Myocyte (in vitro differentiated cells): ENCODE measurements at regions not wholly inside any gene's neighbourhood (a gene's known extent, or its start where the extent isn't known, plus 50 kb on each side); places are given as distances from the start of the nearest gene placed in this dataset.
"Not testable (repeated sequence)": the region's sequence is repeated elsewhere in the genome, so short reads cannot be mapped to it uniquely, and the experiment has no call there.

ENCODE experiments used
- DNase-seq: peaks from one replicate; pipeline ENCODE4 v3.0.0-alpha.2; 2012; ENCODE audit warnings: low read depth

DNA sequence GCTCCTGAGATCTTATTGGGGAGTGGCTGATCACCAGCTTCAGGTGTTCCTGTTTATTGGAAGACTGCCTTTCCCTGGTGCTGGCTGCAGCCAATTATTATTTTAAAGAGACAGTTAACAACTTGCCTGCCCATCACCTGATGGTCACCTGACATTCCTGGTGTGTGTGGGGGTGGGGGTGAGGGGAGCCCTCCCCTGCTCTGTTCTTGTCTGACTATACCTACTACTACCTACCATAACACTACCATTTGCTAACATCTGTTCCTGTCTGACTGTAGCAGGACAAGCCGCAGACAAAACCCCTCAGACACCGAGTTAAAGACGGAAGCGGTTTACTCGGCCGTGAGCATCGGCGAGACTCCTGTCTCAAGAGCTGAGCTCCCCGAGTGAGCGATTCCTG lies 54.9 kb upstream of the NBPF3 start:
- DNase-seq: no peak

DNA sequence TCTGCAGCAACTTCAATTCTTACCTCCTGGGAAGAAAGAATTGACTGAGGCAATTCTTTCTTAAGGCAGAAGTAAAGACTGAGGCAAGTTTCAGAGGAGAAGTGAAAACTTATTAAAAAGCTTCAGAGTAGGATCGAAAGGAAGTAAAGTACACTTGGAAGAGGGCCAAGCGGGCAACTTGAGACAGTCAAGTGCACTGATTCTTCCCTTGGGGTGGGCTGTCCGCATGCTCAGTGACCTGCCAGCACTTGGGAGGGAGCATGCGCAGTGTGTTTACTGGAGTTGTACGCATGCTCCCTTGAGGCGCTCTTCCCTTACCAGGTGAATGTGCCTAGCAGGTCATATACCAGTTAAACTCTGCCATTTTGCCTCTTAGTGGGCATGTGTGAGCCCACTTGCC lies 55.3 kb upstream of the NBPF3 start:
- DNase-seq: no peak

DNA sequence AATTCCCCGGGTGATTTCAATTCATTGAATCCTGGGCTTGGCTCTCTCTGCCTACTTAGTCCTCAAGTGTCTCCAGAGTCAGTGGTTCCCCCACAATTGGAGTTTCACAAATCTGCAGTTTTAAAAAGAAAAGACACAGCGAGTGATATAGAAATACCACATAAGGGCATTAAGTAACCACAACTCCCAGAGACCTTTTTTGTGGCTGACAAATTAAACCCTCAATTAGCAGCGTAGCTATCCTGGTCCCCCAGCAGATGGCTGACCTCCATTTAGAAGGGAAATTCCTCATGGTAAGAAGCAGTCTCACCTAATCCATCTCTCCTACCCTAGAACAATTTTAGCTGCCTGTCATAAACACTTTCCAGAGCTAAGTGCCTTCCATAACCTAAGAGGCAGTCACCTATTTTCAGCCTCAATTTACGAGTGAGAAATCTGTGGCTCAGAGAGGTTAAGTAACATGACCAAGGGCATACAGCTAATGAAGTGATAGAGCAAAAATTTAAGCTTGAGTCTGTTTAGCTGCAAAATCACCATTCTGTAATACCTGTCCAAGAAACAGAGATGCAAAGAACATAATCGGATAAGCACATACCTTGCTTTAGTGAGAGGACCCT lies 56.0 kb upstream of the NBPF3 start:
- no peak for DNase-seq

DNA sequence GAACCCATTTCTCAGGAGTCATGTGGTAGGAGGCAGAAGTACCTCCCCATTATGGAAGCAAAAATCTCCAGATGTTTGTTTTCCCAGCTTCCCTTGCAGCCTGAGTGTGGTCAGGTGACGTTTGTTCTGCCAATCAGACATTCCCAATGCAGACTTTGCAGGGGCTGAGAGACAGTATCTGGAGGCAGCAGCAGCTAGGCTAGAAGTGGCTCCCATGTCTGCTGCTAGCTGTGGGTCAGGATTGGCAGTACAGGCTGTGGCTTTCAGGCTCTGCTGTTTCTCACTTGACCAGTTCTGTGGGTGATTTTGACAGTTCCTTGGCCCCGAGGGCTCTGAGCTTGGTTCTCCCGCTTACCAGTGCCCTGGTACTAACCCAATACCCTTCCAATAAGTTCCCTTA lies 58.6 kb upstream of the NBPF3 start:
- no peak for DNase-seq

DNA sequence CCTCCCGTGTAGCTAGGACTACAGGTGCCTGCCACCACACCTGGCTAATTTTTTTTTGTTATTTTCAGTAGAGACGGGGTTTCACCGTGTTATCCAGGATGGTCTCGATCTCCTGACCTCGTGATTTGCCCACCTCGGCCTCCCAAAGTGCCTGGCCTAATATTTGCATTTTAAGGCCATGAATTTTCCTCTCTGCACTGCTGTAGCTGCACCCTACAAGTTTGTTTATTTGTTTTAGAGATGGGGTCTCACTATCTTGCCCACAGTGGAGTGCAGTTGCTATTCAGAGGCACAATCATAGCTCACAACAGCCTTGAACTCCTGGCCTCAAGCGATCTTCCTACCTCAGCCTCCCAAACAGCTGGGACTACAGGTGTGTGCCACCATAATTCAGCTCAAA lies 59.8 kb upstream of the NBPF3 start:
- DNase-seq: not testable (repeated sequence)

DNA sequence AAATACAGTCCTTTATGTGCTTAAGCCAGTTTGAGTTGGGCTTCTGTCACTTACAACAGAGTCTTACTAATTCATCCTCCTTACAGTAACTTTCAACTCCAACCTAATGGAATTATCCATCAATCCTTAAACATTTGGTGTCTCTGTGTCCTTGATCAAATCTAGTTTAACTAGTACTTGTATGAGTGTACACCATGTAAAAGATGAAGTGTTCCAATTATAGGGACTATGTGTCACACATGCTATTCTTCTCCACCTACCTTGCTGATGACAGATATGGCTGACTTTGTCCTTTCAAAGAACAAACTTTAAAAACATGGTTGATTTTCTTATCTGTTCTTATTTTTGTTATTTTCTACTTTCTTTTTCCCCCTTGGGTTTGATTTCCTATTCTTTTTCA lies 60.4 kb upstream of the NBPF3 start:
- no peak for DNase-seq

DNA sequence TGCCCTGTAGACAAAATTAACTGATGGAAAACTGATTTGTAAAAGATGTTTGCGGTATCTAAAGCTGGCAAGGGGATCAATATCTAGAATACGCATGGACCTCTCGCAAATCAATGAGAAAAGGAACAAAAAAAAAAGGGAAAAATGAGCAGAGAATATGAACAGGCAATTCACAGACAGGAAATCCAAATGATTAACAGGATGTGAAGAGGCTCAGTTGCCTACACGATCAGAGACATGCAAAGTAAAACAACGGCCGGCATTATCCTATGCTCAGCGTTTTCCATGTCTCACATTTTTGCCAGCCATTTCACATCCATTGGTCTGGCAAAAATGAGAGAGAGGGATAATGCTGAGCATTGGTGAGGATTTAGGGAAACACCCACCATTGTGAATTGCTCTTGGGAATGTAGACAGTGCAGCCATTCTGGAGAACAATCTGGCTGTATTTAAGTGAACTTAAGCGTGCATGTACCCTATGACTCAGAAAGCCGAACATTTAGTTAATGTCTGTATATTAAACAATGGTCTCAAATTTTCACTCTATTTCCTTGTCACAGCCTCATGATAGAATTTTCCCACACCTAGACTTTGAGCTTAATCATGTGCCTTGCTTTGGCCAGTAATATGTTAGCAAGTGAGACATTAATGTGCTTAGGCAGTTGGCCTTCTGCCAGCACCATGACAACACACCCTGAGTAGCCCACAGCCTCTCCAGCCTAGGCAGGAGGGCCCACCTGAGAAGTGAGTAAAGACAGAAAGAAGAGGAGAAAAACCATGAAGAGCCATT lies 61.0 kb upstream of the NBPF3 start:
- DNase-seq: no peak

DNA sequence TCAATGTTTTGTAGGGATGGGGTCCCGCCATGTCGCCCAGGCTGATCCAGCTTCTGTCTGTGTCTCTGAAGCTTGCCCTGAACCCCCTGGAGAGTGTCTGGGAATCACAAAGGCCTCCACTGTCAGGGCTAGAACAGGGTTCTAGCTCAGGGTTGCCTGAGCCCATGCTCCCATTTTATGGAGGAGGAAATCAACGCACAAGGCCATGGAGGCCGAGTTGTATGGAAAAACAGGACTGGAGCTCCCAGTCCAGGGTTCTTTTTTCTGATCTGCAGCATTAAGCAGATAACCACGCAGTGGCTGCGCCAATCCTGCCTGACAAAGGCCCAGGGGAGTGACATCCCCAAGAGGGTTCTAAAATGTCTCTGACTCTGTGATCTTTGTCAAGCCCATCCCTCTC lies 67.6 kb upstream of the NBPF3 start:
- DNase-seq: no peak

DNA sequence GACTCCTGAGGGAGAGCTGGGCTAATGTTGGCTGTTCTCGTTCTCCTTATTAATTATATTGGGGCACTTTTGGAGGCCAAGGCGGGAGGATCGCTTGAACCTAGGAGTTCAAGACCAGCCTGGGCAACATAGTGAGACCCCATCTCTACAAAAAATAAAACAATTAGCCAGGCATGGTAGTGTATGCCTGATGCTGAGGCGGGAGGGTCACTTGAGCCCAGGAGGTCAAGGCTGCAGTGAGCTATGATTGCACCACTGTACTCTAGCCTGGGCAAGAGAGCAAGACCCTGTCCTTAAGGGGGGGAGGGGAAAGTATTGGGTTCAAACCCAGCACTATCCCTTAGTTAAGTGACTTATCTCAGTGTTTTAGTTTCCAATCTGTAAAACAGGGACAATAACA lies 70.0 kb upstream of the NBPF3 start:
- DNase-seq: no peak

DNA sequence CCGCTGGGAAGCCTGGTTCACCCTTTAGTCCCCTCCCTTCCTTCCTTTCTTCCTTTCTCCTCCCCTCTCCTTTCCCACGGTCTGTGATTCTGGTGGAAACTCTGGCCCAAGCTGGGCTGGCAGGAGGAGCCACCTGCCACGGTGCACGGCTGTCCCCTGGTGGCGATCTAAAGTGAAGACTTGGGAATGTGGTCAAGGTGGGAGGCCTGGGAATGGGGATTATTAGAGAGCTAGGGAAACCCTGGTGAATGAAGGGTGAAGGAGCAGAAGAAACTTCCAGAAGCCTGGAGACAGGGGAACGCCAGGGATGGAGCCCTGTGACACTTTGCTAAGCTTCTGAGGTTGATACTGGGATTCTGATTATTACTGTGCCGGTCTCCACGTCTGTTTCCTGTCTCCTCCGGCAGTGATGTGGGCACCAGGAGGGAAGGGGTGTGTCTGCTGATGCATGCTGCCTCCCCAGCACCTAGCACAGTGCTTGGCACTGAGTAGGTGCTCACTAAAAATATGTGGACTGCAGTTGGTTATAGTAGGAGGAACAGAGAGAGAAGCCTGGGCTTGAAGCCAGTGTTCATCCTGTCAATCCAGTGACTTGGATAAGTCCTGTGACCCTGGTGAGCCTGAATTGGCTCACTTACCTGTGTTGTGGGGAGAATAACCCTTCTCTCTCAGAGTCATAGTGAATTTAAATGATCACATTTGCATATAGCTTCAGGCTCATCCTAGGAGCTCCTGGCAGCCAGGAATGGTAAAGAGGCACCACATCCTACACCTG lies 71.2 kb upstream of the NBPF3 start:
- peak; percentile 81 for DNase-seq

DNA sequence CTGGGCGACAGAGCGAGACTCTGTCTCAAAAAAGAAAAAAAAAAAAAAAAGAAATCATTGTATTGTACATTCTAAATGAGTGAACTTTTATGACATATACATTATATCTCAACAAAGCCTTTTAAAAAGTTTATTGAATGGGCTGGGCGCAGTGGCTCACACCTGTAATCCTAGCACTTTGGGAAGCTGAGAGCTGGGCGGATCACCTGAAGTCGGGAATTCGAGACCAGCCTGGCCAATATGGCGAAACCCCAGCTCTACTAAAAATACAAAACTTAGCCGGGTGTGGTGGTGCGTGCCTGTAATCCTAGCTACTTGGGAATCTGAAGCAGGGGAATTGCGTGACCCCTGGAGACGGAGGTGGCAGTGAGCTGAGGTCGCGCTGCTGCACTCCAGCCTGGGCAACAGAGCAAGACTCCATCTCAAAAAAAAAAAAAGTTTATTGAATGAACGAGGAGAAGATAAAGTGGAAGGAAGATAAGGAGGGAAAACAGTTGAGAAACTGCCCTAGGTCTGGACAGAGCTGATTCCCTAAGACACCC lies 71.9 kb upstream of the NBPF3 start:
- not testable (repeated sequence) for DNase-seq

DNA sequence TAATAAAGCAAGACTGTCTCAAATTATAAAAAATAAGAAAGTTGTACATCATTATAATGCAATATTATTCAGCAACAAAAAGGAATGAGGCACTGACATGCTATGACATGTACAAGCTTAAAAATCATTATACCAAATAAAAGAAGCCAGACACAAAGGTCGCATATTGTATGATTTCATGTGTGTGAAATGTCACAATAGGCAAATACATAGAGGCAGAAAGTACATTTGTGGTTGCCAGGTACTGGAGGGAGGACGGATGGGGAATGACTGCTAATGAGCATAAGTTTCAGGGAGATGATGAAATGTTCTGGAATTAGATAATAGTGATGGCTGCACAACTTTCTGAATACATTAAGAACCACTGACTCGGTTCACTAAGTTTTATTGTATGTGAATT lies 73.6 kb upstream of the NBPF3 start:
- no peak for DNase-seq

DNA sequence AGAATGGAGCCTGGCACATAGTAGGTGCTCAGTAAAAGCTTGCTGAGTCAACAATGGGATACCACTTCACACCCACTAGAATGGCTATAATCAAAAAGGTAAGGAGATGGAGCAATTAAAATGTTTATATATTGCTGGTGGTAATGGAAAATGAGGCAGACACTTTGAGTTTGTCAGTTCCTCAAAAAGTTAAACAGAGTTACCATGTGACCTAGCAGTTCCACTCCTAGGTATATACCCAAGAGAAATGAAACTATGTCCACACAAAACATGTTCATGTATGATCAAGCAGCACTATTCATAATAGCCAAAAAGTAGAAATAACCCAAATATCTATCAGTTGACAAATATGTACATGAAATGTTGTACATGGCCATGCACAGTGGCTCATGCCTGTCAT lies 74.8 kb upstream of the ECE1 start:
- DNase-seq: no peak

DNA sequence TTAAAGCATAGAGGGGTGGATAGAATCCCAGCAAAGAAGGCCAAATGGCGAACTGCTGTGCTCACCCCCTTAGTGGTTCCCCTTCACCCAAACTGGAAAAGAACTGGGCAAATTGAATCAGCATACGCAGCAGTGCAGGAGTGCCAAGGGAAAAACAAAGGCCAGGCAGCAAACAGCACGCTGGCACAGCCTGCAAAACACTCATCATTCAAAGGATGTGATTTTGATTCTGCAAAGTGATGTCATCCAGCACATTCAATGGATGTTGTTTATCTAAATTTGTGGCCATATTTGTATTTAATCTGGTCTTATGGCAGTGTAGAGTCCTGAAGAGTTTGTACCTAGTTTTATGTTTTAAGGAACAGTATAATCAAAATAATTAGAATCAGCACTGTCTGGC lies 71.8 kb upstream of the ECE1 start:
- DNase-seq: no peak

DNA sequence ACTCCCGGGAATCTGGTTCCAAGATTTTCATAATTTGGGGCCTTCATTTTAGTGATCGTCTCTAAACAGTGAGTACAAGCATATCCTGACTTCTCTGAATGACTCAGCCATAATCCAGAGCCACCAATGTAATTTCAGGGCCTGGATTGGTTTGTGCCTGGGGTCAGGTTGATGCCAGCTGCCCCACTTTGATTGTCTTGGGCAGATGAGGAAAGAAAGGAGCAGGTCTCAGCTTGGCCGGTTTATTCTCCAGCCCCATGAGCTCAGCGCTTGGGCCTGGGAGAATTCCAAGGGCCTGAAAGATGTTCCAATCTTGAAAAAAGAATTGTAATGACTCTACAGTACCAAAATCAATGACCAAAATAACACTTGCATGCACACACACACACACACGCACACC lies 71.2 kb upstream of the ECE1 start:
- peak; percentile 18 for DNase-seq

DNA sequence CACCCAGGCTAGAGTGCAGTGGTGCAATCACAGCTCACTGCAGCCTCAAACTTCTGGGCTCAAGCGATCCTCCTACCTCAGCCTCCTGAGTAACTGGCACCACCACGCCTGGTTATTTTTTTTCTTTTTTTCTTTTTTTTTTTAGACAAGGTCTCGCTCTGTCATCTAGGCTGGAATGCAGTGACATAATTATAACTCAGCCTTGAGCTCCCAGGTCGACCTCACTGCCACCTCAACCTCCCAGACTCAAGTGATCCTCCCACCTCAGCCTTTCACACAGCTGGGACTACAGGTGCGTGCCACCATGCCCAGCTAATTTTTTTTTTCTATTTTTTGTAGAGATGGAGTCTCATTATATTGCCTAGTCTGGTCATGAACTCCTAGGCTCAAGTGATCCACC lies 66.9 kb upstream of the ECE1 start:
- no peak for DNase-seq

DNA sequence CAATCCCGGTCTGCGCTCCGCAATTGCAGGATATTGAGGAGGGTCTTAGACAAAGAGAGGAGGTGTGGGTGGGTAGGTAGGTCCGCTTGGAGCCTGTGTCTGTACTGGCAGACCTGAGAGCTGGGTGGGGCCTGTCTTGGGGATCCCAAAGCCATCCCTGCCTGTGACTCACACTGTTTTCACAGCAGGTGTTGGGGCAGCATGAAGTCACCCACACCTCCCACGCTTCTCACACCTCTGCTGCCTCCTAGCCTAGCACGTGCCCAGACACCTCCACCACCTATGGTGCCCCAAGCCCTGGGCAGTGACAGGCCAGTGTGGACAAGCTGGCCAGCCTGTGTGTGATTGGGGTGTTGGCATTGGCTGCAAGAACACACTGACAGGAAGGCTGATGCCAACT lies 65.7 kb upstream of the ECE1 start:
- DNase-seq: no peak

DNA sequence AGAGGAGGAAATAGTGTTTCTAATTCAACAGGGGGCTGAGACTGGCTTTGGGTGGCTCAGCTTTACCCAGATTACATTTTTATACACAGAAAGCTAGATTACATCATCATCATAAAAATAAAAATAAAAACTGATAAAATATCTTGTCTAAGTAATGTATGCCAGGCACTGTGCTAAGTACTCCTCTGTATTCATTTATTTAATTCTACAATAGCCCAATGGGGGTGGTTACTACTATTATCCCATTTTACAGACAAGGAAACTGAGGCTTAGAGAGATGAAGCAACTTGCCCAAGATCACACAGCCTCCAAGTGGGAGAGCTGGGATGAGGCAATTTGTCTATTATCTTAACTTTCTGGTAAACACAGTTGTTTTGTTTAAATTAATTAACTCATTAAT lies 62.3 kb upstream of the ECE1 start:
- no peak for DNase-seq

DNA sequence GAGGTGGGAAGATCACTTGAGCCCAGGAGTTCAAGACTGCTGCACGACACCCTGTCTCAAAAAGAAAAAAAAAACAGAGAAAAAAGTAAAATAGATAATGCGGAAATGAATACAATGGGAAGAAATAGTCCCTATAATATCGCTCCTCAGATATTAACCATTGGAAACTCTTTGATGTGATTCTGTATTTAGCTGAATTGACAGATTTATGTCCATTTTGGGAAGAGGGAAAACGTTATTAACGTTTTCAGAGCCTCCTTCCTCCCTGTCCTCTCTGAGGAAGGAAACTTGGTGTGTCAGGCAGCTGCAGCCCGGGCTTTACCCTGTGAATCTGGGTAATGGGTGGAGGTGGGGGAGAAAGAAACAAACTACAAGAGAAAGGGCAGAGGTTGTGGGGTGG lies 61.6 kb upstream of the ECE1 start:
- no peak for DNase-seq

DNA sequence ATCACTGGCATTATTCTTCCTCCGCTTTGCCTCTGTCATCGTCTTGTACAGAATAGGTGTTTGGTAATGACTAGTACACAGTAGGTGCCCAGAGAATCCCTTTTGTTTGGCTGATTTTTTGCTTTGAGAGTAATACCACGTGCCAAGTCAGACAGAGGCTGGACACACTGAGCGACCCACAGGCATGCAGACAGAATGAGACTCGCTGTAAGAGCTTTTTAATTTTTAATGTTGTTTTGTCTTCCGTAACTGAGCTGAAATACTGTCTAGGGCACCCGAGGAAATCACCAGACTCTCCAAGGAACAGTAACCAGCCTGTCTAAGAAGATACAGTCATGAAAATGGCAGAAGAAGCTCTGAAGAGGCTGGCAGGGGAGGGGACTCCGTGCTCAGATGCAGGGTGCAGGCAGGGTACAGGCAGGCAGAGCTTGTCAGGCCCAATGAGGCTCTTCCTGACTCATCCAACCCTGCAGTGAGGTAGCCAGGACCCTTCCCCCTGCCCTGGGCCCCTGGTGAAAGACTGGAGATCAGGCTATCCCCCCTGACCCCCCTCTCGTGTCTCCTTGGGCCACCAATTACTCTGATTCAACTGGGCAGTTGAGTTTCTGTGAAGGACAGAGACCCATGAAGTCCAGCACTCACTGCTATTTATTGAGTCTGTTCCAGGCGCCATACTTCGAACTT lies 60.1 kb upstream of the ECE1 start:
- no peak for DNase-seq

DNA sequence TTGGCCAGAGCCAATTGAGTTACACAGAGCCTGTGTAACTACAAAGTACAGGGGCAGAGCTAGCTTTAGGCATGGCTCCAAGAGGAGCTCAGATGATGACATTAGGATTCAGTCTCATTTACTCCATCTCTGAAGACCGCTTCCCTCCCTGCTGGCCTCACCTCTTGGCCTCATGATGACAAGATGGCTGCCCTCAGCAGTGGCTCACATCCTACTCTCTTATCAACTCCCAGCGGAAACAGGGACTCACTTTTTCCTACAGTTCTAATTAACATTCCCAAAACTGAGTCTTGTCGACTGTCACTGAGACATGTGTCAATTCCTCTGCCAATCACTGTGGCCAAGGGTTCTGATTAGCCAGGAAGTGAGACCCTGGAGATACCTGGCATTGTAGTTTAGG lies 59.4 kb upstream of the ECE1 start:
- no peak for DNase-seq
